NCI-H1436 (cell line): ENCODE measurements at regions not wholly inside any gene's neighbourhood (a gene's known extent, or its start where the extent isn't known, plus 50 kb on each side); places are given as distances from the start of the nearest gene placed in this dataset.

Experiments
- DNase-seq: peaks from one replicate; lab custom pipeline; 2025; lab: John Stamatoyannopoulos, UW

DNA sequence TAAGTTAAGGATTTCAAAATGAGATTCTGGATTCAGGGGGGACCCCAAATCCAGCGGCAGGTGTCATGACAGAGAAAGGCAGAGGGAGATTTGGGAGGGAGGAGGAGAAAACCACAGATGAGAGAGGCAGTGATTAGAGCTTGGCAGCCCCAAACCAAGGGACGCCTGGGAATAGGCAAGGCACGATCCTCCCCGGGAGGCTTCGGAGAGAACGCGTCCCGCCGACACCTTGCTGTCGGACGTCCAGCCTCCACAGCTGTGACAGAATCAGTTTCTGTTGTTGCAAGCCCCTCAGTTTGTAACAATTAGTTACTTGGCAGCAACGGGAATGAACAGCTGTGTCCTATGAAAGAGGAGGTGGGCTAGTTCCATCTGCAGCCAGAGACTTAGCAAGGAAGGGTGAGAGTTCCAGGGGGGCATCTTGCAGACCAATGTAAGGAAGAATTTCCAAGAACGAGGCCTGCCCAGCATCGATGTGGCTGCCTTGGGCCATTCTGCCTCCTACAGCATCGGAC, 110.7 kb upstream of the SDK2 start:
- DNase-seq = no peak

DNA sequence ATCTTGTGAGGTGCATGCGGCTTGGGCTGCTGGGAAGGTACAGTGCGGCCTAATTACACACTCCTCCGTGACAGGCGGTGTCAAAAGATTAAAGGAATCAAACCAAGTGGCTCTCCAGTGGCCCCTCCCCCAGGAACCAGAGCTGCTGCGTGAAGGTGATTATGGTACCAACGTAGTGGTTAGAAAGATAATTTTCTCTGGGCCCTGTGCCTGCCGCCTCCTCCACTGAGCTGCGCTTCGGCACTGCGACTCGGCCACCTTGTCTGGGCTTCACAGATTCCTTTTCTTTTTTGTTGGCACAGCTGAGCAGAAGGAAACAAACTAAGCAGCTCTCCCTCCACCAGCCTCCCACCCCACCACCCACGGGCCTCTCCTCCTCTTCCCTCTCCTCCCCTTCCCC, 113.2 kb upstream of the SDK2 start:
- DNase-seq = peak; percentile 97

DNA sequence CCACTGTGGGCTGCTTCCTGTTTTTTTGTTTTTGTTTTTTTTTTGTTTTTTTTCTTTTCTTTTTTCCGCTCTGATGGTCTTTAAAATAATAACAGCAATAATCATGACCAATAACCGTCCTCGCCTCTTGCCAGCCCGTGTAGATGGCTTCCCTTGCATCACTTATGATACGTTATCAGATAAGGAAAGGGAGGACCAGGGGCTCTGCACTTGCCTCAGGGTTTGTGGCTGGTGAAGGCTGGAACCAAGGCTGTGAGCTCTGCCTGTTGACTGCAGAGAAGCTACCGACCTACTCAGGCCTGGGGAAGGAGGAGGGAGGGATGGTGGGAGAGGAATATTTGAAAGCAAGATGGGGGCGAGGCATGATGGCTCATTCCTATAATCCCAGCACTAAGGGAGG, 114.0 kb upstream of the SDK2 start:
- no peak for DNase-seq

DNA sequence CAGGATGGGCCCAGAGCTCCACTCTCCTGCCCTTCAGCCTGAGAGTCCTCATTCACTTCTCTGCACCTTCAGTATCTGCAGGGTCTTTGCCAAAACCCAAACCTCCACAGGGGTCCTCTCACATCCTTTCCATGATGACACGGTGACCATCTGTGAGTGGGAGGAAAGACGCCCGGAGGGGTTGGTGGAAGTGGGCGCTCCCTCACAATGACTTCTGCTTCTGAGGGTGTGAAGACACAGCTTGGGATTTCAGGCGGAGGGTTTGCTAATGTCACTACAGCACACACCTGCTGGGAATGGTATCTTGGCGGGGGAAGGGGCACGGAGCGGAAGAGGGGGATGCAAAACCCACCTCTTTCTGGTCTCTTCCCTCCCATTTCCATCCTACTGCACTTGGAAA, 115.1 kb upstream of the SDK2 start:
- DNase-seq = no peak

DNA sequence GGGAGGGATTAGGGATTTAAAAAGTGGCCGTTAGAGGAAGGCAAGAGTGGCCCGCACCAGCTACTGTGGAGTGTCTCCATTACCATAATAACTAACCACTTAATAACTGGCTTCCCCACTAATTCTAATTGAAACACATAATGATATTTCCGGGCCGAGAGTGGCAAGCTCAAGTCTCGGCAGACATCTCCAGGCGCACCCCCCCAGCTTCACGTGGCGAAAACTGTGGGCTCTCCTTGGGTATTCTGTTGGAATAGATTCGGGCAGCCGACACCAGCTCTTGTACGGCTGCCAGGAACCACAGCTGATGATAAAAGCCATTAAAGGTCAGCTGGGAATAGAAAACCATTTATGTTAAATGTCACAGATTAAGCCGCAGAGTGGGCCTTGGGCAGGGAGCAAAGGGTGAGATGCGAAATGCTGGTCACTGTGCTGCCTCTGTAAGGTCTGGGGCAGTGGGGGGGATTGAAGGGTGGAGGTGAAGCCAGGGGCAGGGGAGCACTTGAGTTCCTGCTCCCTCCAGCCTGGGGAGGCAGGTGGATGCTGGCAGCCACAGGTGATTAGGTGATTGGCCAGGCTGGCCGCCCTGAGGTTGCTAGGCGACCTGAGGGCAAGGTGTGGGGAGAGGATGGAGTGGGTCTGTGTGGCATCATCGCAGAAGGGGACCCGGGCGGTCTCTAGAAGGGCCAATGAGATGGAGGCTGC, 115.6 kb upstream of the SDK2 start:
- peak; percentile 77 for DNase-seq

DNA sequence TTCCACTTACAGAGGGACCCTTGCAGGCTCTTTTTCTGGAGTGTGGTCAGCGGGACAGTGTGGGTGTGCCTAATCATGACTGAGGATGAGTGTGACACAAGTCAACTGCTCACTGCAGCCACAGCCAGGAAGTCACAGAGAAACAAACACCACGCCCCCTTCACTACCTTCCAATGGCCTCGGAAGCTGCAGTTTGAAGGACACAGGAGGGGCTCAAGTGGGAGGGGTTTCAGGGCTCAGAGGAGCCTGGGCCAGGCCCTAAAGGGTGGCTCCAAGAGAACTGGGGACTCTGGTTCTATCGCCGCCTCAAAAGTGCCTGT, 116.2 kb upstream of the SDK2 start:
- peak; percentile 65 for DNase-seq

DNA sequence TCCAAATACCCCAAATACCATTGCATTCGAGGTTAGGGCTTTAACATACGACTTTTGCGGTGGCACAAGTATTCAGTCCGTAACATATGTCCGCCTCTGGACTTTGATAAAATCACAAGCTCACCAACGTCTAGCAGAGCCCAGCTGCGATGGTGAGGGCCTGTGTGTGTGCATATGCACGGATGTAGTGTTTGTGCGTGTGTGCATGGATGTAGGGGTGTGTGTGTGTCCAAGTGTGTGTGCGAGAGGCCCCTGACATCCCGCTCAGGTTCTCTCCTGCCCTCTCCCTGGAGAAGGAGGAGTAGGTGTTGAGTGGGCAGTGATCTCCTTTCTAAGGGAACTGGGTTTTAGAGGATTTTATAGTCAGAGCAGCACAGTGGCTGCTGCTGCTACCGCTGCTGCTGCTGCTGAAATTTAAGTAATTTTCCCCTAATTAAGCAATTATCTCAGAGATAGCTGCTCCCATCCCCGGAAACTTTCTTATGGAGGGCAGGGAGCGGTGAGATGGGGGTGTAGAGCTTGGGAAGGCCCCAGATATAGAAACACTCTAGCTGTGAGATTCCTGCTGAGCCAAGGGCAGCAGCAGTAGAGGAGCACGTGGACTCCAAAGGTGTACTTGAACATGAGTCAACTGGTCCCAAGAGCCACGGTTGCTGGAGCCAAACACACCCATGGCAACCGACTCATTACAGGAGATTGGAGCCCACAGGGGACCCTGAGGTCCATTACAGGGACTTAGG, 121.7 kb upstream of the SDK2 start:
- peak; percentile 100 for DNase-seq

DNA sequence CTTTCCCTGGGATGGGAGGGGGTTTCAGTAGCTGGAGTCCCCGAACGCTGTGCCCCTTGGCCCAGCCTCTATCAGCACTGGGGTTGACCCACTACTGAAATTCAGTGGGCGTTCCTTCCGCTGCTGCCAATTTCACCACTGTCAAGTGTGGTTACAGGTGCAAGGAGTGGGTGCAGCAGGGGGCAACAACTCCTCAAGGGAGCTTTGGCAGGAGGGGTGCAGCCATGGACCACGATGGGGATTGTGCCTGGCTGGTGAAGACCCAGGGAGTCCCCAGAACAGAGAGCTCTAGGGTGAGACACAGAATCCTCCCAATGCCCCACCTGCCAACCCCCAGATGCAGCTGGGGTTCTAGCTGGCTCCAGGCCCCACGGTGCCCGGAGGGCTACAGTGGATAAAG, 123.5 kb upstream of the SDK2 start:
- DNase-seq = no peak

DNA sequence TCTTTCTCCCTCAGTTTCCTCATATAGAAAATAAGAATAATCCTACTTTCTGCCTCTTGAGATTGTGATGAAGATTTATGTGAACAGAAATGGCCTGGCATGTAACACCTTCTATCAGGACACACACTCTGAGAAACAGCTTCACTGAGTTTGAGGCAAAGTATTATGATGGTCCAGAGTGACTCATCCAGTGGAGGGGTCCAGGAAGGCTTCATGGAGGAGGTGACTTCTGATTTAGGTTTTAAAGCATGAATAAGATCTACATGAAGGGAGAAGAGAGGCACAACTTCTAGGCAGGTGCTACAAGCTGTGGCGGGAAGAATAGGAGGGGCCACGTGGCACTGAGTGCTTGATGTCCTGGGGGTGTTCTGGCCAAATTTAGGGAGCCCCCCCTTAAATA, 124.4 kb upstream of the SDK2 start:
- no peak for DNase-seq

DNA sequence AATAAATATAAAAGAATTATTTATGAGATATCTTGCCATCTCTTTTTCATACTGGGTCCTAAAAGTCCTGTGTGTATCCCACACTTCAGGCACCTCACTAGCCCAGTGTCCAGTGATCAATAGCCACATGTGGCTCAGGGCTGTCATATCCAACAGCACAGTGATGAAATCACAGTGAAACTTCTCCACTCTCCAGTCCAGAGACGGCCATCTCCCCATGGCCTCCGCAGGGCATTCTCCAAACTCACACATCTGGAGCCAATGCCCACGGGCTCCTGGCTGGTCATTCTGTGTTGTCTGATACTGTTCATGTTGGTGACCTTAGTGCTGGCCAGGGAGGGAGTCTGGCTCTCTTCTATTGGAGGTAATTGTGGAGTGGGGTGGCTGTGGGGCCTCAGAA, 125.2 kb upstream of the SDK2 start:
- DNase-seq = no peak

DNA sequence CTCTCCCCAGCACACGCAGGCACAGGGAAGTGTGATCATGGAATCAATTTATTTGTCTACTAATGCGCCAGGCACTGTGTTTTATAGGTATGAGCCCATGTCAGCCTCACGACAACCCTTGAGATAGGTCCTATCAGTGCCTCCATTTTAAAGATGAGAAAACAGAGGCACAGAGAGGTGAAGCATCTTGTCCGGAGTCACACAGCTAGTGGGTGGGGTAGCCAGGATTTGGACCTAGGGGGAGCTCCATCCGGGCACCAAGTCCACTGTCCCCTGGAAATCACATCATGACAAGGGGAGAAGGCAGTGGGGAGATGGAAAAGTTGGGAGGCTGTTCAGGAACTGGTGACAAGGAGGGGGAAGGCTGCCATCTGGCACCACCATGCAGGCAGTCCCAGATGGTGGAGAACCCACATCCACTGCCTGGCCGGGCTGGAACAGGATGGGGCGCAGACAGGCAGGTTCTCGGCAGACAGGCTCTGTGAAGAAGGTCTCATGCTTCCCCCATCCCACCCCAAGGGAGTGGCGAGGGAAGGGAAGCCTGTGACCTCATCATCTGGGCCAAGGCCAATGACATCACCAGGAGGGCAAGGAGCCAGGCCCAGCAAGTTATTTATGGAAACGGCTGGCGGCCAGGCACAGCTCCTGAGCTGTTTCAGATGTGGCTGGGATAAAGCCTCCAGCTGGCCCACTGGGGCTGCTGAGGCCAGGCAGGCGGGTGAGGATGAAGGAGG, 126.0 kb upstream of the SDK2 start:
- DNase-seq = peak; percentile 85

DNA sequence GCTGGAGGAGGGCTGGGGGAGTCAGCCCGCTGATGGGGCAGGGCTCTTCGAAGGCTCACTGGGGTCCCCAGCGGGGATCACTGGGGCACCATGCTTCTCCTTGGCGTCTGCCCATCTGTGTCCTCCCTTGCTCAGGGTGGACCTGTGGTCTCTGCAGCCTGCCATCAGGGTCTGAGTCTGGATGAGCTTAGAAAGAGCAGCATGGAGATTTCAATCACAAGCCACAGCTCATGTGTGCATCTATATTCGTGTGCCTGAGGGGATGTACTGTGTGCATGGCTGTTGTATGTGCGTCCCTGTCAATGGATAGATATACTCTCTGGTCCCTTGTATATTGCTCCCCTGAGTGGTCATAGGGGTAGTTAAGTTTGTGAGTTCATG, 126.6 kb upstream of the SDK2 start:
- DNase-seq = no peak

DNA sequence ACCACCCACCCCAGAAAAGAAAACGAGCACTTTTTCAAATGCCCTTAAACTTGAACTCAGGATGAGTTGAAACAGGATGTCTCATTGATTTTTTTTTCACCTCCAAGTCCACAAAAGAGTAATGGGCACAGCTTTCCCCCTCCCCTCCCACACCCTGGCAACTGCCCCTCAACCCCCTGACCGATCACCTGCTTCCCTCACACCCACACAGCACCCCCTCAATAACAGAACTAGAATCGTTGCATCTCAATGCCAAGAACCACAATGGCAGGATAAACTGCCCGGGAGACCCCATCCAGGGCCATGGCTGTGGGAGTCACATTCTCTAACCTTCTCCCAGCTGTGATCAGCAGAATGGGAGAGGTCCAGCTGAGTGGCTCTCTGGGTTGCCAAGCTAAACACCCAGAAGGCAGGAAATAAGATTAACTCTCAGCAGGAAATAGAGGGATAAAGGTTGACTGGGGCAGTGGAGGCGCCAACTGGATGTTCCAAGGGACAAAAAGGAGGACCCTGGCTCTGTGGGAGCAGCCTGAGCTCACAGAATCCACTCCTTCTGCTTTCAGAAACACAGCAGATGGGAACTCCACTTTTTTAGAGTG, 128.0 kb upstream of the SDK2 start:
- DNase-seq = no peak

DNA sequence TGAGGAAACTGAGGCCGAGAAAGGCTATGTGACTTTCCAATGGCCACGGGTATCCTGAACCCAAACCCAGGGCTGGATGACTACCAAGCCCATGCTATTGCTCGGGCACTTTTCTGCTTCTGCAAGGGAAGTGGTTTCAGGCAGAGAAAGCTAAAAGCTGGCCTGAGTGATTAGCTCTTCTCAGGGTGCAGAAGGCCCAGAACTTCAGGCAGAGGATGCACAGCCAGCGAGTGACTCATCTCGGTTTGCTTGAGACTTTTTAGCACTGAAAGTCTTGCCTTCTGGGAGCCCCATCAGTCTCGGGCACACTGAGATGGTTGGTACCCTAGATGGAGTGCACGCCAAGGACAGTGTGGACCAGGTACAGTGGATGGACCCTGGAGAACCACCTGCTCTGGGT, 129.5 kb upstream of the SDK2 start:
- DNase-seq = no peak

DNA sequence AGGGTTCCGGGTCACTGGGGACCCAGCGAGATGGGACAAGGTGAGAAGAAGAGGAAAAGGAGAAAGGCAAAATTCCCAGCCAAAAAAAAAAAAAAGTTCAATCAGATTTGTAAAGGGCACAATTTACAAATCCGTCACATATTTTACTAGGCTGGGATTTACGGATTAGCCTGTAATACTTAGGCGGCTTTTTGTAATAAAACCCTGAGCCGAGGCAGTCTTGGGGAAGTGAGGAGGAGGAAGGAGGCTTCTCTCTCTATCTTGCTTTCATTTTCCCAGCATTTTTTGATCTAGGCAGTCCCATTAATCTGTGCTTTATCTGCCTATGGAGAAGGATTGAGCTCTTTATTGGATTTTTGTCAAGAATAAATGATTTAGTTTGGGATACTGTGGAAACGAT, 130.6 kb upstream of the SDK2 start:
- no peak for DNase-seq

DNA sequence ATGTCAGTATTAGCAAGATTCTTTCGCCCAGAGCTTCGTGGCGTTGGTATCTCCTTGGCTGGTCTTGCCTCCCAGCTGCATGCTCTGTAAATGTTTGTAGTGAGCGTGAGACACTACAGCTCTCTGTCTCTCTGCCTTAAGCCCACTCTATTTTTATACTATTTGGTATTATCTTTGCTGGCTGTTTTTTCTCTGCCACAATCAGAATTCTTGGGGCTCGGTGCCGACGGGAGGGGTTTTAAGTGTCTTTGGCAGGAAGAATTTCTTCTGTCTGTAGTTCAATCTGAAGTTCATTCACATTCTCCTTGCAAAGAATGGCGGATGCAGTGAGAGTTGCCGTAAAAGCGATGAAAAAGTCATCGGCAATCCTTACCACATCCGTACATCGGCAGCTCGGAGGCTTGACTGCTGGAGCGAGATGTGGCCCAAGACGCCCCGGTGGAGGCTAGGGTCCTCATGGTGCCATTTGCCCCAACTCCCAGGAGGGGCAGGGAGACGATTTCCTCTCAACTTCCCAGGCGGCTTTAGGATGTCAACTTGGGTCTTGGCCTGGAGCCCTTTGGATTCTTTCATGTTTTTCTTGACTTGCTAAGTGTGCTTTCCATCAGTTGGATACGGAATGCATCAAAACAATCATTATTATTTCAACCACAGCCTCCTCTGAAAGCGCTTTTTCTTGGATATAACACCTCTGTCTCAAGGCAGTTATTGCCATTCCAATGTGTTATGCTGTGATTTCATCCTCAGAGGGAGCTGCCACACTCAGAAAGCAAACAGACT, 132.3 kb upstream of the SDK2 start:
- DNase-seq = no peak

DNA sequence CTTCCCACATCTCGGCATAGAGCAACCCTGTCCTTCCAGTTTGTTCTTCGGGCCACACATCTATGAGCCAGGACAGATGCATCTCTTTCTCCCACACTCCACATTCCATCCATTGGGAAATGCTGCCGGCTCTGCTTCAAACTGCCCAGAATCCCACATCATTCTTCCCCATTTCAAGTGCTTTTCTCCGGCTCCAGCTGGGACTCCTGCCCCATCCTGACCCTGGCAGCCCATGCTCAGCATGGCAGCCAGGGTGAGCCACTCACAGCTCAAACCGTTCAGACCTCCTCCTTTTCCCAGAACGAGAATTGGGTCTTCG, 132.8 kb upstream of the SDK2 start:
- no peak for DNase-seq

DNA sequence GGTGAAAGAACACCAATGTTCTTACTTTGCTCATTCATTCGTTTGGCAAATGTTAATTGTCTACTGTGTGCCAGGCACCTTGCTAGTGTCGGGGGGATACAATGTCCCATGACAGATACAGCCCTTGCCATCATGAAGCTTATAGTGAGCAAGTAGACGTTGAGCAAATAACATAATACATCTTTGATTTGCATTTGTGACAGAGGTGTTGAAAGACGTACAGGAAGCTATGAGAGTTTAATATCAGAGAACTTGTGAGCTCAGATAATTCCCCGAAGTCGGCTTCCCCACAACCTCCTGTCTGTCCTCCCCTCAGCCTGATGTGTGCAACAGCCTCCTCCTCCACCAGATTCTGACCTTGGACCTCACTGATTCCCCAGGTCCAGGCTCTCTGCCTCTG, 138.0 kb upstream of the SDK2 start:
- no peak for DNase-seq

DNA sequence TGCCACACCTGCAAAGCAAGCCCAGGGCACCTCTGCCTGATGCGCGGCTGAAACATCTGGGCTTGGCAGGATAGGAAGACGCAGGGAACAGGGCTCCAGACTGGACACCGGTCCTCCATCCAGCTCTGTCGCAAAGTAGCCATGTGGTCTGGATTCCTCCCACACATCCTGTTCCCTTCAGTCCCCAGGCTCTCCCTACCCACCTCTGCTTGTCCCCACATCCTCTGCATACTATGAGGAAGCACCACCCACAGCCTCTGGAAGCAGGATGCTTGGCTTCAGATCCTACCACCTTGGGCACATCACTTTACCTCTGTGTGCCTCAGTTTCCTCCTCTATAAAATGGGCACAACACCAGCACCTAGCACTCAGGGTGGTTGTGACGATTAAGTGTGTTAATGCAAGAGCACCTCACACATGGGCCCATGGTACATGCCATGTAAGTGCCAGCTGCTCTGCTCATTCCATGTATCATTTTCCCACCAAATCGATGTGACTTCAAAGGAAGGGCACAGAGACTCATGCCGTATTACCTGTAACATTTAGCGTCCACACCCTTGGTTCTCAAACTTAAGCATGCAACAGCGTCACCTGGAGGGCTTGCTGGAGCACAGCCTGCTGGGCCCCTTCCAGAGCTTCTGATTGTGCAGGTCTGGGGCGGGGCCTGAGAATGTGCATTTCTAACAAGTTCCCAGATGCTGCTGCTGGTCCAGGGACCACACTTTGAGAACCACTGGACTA, 138.6 kb upstream of the SDK2 start:
- peak; percentile 88 for DNase-seq

DNA sequence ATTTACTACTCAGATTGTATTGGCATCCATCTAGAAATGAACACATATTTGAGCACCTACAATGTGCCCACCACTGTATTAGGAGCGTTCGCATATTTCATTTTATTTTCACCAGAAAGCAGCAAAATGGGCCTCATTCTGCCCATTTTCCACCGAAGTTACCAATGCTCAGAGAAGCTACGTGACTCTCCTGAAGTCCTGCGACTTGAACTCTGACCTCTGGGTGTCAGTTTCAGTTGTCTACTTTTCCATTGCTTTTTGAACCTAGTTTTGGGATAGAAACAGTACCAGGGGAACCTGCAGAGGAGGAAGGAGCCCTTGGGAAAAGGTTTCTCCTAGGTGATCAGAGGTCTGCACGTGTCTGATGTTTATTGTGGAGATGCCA, 139.1 kb upstream of the SDK2 start:
- no peak for DNase-seq

DNA sequence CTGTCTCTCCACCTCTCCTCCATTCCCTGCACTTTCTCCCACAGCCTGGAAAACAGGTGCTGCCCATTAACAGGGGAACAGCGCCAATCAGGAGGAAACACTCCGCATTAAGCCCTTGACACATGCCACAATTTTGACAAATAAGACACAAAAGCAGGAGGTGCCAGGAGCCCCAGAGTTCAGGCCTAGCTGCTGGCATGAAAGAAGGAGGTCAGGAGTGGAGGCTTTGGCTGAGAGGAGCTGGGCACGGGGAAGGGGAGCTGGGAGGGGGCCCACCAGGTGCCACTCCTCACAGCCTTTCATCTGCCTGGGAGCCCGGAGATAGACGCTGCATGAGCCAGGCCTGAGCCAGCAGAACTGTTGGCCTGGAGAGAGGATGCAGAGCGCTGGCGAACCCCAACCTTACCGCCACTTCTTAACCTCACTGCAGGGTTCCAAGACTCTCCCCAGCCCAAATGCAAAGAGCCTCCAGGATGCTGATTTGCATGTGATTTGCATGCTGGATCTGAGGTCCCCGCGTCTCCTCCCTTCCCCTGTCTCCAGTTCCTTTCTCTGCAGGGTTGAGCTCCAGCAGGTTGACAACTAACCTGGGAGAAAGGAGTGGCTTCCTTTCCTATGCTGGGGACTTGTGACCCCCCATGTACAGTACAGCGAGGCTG, 139.8 kb upstream of the SDK2 start:
- DNase-seq = peak; percentile 32
